Cardiac muscle cell (in vitro differentiated cells and primary cell): ENCODE measurements at regions not wholly inside any gene's neighbourhood (a gene's known extent, or its start where the extent isn't known, plus 50 kb on each side); places are given as distances from the start of the nearest gene placed in this dataset.

Source experiments
- DNase-seq, 2 donors: peaks; one replicate each; pipeline versions ENCODE4 v3.0.0 to v3.0.0-alpha.2; 2010 to 2017; ENCODE audit warnings: low read depth in 1 of 2, low spot score in 1 of 2
- H3K27ac ChIP-seq: fragments of 200-600 bp; sonication (generic); 2 replicates; pipeline ENCODE4 v1.5.1; 2016
- H3K27me3 ChIP-seq: fragments of 200-600 bp; sonication (generic); 2 replicates; pipeline ENCODE4 v1.6.0; 2016; ENCODE audit warnings: control low read depth
- H3K36me3 ChIP-seq: fragments of 200-600 bp; sonication (generic); 2 replicates; pipeline ENCODE4 v1.5.1; 2016; ENCODE audit warnings: control low read depth
- H3K4me1 ChIP-seq: fragments of 200-600 bp; sonication (generic); 2 replicates; pipeline ENCODE4 v1.8.1; 2017; ENCODE audit warnings: low read depth, mild to moderate bottlenecking, mixed run types
- H3K4me3 ChIP-seq: fragments of 200-600 bp; sonication (generic); 2 replicates; pipeline ENCODE4 v1.5.1; 2016; ENCODE audit warnings: mild to moderate bottlenecking
- H3K9me3 ChIP-seq: fragments of 200-600 bp; sonication (generic); 2 replicates; pipeline ENCODE4 v1.5.1; 2017; ENCODE audit warnings: low read depth, mild to moderate bottlenecking, control low read depth
- TF ChIP-seq, protein P1 (sequence below): IDR thresholded peaks from 2 replicates; pipeline ENCODE4 v1.5.1; 2012; ENCODE audit warnings: low read depth, mild to moderate bottlenecking, low read length

GRCh38 chr13:102993348-102993747 is 72.9 kb downstream of the SLC10A2 start:
- Histone ChIP-seq H3K9me3 (no peaks in the 10 kb centered on the region), H3K36me3 (no peaks in the 10 kb centered on the region), H3K27ac (no peak overlapping the region), H3K27me3 (no peaks in the 10 kb centered on the region), H3K4me1 (no peaks in the 10 kb centered on the region), H3K4me3 (no peak overlapping the region)
- TF ChIP-seq, protein P1, sequence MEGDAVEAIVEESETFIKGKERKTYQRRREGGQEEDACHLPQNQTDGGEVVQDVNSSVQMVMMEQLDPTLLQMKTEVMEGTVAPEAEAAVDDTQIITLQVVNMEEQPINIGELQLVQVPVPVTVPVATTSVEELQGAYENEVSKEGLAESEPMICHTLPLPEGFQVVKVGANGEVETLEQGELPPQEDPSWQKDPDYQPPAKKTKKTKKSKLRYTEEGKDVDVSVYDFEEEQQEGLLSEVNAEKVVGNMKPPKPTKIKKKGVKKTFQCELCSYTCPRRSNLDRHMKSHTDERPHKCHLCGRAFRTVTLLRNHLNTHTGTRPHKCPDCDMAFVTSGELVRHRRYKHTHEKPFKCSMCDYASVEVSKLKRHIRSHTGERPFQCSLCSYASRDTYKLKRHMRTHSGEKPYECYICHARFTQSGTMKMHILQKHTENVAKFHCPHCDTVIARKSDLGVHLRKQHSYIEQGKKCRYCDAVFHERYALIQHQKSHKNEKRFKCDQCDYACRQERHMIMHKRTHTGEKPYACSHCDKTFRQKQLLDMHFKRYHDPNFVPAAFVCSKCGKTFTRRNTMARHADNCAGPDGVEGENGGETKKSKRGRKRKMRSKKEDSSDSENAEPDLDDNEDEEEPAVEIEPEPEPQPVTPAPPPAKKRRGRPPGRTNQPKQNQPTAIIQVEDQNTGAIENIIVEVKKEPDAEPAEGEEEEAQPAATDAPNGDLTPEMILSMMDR, result no peak
- no peak for DNase-seq

- H3K9me3 ChIP-seq, result peaks cover 4% of the 10 kb centered on the region
- H3K36me3 ChIP-seq, result no peaks in the 10 kb centered on the region
- TF ChIP-seq, protein P1, result no peak
- no peak for DNase-seq
- H3K27ac ChIP-seq, result no peak overlapping the region
- no peaks in the 10 kb centered on the region for H3K4me1 ChIP-seq
- no peak overlapping the region for H3K4me3 ChIP-seq
- no peaks in the 10 kb centered on the region for H3K27me3 ChIP-seq
Observed at GRCh38 chr13:102984210-102984609, 82.0 kb downstream of the SLC10A2 start.

- Histone ChIP-seq H3K4me3 (no peak overlapping the region), H3K36me3 (no peaks in the 10 kb centered on the region), H3K4me1 (no peaks in the 10 kb centered on the region), H3K9me3 (peaks cover 4% of the 10 kb centered on the region), H3K27me3 (no peaks in the 10 kb centered on the region), H3K27ac (no peak overlapping the region)
- DNase-seq, result no peak
- TF ChIP-seq, protein P1, result no peak
Observed at GRCh38 chr13:102983496-102983895, 82.7 kb downstream of the SLC10A2 start.

GRCh38 chr13:102980331-102980982 is 85.8 kb downstream of the SLC10A2 start:
- no peaks in the 10 kb centered on the region for H3K4me1 ChIP-seq
- no peaks in the 10 kb centered on the region for H3K36me3 ChIP-seq
- no peaks in the 10 kb centered on the region for H3K27me3 ChIP-seq

DNA sequence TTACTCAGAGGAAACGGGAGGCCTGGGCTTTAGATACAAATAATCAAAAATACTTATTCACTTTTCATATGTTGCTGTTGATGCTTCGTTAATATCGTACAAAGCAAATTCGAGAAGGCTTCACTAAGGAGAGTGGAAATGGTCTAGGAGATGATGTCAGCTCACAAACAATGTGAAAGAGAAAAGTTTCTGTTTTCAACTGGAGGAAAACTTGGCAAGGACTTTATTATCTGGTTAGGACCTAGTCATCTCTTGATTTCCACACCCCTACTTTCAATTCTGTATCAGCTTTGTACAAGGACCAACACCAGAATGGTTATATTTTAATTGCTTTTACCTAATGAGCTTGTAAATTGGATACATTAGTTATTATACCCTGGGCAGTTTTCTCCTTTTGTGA is 88.0 kb downstream of the SLC10A2 start:
- TF ChIP-seq, protein P1, result no peak
- Histone ChIP-seq H3K27me3 (no peaks in the 10 kb centered on the region), H3K9me3 (no peaks in the 10 kb centered on the region), H3K4me3 (no peak overlapping the region), H3K27ac (no peak overlapping the region), H3K4me1 (peaks cover 11% of the 10 kb centered on the region), H3K36me3 (no peaks in the 10 kb centered on the region)
- DNase-seq, result peak in 1 of 2 donors; percentile 35

More at GRCh38 chr13:102980331-102980982, 85.8 kb downstream of the SLC10A2 start:
- no peak overlapping the region for H3K27ac ChIP-seq
- no peak overlapping the region for H3K4me3 ChIP-seq
- DNase-seq, result no peak
- TF ChIP-seq, protein P1, result no peak
- no peaks in the 10 kb centered on the region for H3K9me3 ChIP-seq

DNA sequence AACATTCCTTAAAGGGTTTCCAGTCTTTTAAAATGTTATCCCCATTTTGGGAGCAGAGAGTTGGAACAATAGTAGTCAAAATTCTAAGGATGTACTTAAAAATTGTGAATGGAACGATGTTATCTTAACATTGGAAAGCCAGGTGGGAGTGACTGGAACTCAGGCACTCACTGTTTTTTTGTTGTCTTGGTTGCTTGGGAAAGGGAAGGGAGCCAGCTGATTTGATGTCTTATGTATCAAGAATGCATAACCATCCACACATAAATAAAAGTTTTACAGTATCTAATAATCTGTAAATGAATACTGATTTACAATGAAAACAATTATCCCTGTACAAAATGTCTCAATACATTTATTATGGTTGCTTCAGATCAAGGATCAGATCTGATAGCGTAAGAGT is 88.7 kb downstream of the SLC10A2 start:
- peak in 1 of 2 donors; percentile 10 for DNase-seq
- no peaks in the 10 kb centered on the region for H3K27me3 ChIP-seq
- H3K4me3 ChIP-seq, result no peak overlapping the region
- no peak overlapping the region for H3K27ac ChIP-seq
- TF ChIP-seq, protein P1, result no peak
- no peaks in the 10 kb centered on the region for H3K36me3 ChIP-seq
- peaks cover 11% of the 10 kb centered on the region for H3K4me1 ChIP-seq
- H3K9me3 ChIP-seq, result no peaks in the 10 kb centered on the region
